Activated gamma-delta T cell (primary cell): ENCODE measurements at regions not wholly inside any gene's neighbourhood (a gene's known extent, or its start where the extent isn't known, plus 50 kb on each side); places are given as distances from the start of the nearest gene placed in this dataset.

Experiments used
- DNase-seq: peaks from one replicate; lab custom pipeline; 2025; lab: John Stamatoyannopoulos, UW

DNA sequence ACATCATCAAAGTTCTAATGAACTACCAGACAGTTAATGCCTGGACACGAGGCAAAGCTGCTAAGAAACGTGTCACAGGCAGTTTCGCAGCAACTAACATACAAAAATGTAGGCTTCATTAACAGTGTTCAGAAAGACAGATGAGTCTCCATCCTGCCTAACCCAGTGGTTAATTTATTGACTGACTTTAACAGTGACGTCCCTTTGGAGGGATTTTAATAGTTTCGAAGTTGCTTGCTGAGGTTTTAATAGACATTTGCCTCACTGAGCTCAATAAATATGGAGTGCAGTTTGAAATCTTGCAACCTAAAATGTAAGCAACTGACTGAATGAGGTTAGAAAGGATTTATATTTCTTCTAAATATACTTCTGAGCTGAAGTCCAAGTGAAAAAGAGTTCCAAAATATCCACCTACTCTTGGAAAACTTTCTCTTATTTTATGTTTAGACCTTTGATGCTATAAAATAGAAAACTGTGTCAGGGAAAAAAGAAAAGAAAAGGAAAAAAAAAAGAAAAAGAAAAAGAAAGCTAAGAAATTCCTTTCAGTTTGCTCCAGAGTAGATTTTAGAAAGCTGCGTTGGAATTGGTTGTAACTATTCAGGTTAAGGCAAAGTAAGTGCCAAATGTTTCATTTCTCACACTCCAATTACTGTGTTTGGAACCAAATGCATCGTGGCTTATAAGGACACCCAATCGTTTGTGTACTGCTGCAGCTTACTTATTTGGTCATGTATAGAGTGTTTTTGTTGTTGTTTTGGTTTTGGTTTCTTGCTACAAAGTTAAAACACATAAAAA lies 2016.6 kb downstream of the MAT2B start:
- DNase-seq, result no peak

- DNase-seq, result no peak
Observed at GRCh38 chr5:165525271-165525670, 2019.9 kb downstream of the MAT2B start.

- no peak for DNase-seq
Observed at GRCh38 chr5:165526357-165526756, 2020.9 kb downstream of the MAT2B start.

GRCh38 chr5:165527577-165527976 lies 2022.2 kb downstream of the MAT2B start:
- DNase-seq, result no peak

GRCh38 chr5:165538065-165538464 lies 2032.6 kb downstream of the MAT2B start:
- no peak for DNase-seq

DNA sequence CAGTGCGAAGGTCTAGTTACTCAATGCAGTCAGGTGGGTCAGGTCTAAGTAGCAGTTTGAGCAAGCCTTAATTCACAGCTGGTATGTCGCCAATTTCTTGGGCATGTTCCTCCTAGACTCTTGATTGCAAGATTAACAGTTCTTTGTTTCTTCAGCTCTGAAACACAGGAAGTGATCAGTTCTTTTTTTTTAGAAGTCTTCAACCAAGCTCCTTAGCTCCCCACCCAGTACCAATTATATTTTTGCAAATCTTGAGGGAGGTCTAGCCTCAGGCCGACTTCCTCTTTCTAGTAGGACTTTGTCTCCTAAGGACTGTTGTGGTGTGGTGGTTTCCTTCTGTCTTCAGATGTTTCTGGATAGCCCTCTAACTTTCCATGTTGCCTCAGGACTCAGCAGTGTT lies 2054.2 kb downstream of the MAT2B start:
- no peak for DNase-seq

DNA sequence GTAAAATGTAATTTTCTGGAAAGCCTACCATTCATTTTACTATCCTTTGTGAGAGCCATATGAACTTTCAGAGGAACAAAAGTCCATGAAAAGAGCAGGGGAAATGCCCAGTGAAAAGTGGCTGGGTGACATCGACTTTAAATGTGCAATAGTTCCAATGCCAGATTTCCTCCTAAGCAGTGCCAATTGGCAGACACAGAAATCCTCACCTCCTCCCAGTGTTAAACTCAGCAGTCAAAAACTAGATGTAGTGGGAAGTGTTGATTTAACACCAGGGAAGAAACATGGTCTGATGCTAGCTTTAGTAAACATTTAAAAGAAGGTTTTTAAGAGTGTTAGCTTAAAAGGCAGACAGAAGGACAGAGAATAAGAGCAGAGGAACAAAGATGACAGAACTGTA lies 2055.2 kb downstream of the MAT2B start:
- no peak for DNase-seq

GRCh38 chr5:165565911-165566310 lies 2060.5 kb downstream of the MAT2B start:
- no peak for DNase-seq

DNA sequence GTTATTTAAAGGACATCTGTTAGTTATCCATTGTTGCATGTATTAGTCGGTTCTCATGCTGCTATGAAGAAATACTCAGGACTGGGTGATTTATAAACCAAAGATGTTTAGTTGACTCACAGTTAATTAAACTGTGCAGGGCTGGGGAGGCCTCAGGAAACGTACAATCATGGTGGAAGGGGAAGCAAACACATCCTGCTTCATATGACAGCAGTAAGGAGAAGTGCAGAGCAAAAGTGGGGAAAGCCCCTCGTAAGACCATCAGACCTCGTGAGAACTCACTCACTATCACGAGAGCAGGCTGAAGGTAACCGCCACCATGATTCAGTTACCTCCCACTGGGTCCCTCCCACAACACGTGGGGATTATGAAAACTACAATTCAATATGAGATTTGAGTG lies 2064.1 kb downstream of the MAT2B start:
- no peak for DNase-seq

- no peak for DNase-seq
Observed at GRCh38 chr5:165573445-165573844, 2068.0 kb downstream of the MAT2B start.

GRCh38 chr5:165574100-165574499 lies 2068.7 kb downstream of the MAT2B start:
- no peak for DNase-seq

DNA sequence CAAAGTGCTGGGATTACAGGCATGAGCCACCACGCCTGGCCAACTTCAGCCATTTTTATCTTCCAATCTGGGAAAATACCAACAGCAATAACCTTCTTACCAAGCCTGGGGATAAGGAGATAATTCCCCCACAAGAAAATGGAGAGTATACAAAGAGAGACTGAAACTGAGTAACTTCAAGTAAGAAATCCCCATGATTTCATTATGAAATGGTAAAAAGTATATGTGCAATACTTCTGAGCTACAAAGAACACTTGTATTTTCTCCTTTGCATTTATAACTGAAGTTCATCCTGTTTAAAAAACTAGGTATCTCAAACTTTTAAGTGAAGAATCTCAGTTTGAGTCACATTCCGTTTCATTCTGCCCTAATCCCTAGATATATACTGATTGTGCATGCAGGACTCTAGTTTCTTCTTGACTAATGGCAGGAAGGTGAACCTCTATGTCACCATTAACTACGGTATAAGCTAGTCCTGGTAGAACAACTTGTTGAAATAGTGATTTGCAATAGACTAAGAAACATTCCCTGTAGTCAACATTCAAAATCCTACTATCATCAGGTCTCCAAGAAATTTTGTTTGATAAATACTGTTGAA lies 2071.4 kb downstream of the MAT2B start:
- no peak for DNase-seq

- no peak for DNase-seq
Observed at GRCh38 chr5:165579911-165580310, 2074.5 kb downstream of the MAT2B start.

GRCh38 chr5:165594693-165595092 lies 2089.3 kb downstream of the MAT2B start:
- DNase-seq, result no peak

GRCh38 chr5:165602529-165602928 lies 2097.1 kb downstream of the MAT2B start:
- no peak for DNase-seq

- DNase-seq, result no peak
Observed at GRCh38 chr5:165607026-165607425, 2101.6 kb downstream of the MAT2B start.

GRCh38 chr5:165609871-165610270 lies 2104.5 kb downstream of the MAT2B start:
- DNase-seq, result no peak

- DNase-seq, result no peak
Observed at GRCh38 chr5:165616490-165617405, 2111.3 kb downstream of the MAT2B start.

DNA sequence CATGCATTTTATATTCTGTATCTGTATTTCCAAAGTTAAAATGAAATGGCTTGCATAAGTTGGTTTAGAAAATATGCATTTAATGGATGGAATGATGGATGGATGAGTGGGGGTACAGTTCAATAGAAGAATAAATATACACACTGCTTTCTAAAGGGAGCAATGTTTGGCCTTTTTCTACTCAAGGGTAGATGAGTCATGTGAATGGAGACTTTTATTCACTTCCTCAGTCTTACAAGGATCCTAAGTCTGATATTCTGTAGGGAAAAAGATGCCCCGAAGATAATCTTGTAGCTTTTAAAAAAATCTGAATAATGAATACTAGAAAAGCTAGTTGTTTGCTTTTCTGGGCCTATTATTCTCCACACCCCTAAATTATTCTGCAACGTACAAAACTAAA lies 2112.1 kb downstream of the MAT2B start:
- no peak for DNase-seq

GRCh38 chr5:165620394-165620793 lies 2115.0 kb downstream of the MAT2B start:
- DNase-seq, result no peak

GRCh38 chr5:165622864-165623536 lies 2117.6 kb downstream of the MAT2B start:
- DNase-seq, result no peak
